HepG2 (cell line): ENCODE measurements at regions not wholly inside any gene's neighbourhood (a gene's known extent, or its start where the extent isn't known, plus 50 kb on each side); places are given as distances from the start of the nearest gene placed in this dataset.

Experiments used
- EZH2 ChIP-seq: conservative IDR thresholded peaks from 2 replicates; pipeline ENCODE4 v1.6.1; 2012; ENCODE audit warnings: mild to moderate bottlenecking, low read depth, low read length, moderate library complexity
- RARG ChIP-seq: sonication (generic); formaldehyde crosslinking; IDR thresholded peaks from 2 replicates; pipeline ENCODE4 v1.4.0; 2020; ENCODE audit warnings: low read depth, mild to moderate bottlenecking, missing genetic modification reagents
- ZNF773 ChIP-seq: sonication (generic); formaldehyde crosslinking; IDR thresholded peaks from 2 replicates; pipeline ENCODE4 v1.4.0; 2020; ENCODE audit warnings: missing genetic modification reagents, borderline replicate concordance
- ZNF792 ChIP-seq: IDR thresholded peaks from 2 replicates; pipeline ENCODE4 v1.6.1; 2016
- TF ChIP-seq, protein P1 (sequence below): sonication (generic); IDR thresholded peaks from 2 replicates; pipeline ENCODE4 v1.6.1; 2016; ENCODE audit warnings: low read depth, borderline replicate concordance
- TF ChIP-seq, protein P2 (sequence below): sonication (generic); formaldehyde crosslinking; IDR thresholded peaks from 2 replicates; pipeline ENCODE4 v1.4.0; 2020; ENCODE audit warnings: missing genetic modification reagents

DNA sequence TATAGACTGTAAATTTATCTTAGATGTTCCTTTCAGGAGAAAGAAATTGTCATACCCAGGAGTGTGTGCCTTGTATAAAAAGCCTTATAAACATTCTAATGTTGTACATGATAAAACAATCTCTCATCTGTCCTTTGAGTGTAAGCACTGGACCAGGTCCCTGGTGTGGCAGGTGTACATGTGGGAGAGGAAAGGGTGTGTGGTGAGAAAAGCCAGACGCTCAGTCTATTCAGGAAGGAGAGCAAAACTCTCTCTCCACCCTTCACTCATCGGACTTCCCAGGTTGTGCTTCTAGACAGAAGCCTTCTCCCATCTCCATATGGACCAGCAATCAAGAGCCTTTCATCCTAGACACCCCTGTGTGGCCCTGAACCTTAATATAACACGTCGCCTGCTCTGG lies 154.2 kb downstream of the ESM1 start:
- TF ChIP-seq, protein P1, sequence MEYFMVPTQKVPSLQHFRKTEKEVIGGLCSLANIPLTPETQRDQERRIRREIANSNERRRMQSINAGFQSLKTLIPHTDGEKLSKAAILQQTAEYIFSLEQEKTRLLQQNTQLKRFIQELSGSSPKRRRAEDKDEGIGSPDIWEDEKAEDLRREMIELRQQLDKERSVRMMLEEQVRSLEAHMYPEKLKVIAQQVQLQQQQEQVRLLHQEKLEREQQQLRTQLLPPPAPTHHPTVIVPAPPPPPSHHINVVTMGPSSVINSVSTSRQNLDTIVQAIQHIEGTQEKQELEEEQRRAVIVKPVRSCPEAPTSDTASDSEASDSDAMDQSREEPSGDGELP: no peak
- TF ChIP-seq ZNF792 (CRISPR knock-in tag) (no peak), RARG (CRISPR knock-in tag) (no peak), ZNF773 (CRISPR knock-in tag) (no peak), EZH2 (no peak)
- TF ChIP-seq, protein P2, sequence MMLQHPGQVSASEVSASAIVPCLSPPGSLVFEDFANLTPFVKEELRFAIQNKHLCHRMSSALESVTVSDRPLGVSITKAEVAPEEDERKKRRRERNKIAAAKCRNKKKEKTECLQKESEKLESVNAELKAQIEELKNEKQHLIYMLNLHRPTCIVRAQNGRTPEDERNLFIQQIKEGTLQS: no peak
